ENCODE measurements at regions not wholly inside any gene's neighbourhood (a gene's known extent, or its start where the extent isn't known, plus 50 kb on each side); places are given as distances from the start of the nearest gene placed in this dataset.

DNA sequence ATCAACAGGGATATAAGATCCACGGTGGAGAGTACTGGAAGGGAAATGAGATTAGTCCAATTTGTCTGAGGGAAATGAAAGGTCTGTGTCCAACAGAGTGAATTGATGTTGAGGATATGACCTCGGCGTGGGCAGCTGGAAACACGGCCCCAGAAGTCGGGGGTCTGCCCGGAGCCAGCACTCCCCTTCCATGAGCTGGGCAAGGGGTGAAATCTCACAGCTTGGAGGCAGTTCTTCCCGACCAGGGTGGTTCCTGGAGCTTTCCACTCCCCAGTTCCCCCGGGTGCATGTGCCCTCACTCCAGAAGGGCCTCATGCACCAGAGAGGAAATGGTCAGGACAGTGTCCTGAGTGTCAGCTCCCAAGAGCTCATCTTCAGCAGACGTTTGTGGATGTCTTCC is 264.7 kb upstream of the PPP2R2D start (continued):
- TF ChIP-seq RFX5 (IDR thresholded peaks at IDR 0.05; ENCODE audit: low read depth, low read length) = no peak
- TF ChIP-seq SRF (IDR thresholded peaks at IDR 0.05; ENCODE audit: low read depth in 2 of 2, low read length in 2 of 2) = no peak
- TF ChIP-seq RBBP5 (conservative IDR thresholded peaks at IDR 0.05) = no peak
- TF ChIP-seq STAT1 (conservative IDR thresholded peaks at IDR 0.05) = no peak
- TF ChIP-seq SIN3A (IDR thresholded peaks at IDR 0.05; ENCODE audit: low read depth, low read length) = no peak

DNA sequence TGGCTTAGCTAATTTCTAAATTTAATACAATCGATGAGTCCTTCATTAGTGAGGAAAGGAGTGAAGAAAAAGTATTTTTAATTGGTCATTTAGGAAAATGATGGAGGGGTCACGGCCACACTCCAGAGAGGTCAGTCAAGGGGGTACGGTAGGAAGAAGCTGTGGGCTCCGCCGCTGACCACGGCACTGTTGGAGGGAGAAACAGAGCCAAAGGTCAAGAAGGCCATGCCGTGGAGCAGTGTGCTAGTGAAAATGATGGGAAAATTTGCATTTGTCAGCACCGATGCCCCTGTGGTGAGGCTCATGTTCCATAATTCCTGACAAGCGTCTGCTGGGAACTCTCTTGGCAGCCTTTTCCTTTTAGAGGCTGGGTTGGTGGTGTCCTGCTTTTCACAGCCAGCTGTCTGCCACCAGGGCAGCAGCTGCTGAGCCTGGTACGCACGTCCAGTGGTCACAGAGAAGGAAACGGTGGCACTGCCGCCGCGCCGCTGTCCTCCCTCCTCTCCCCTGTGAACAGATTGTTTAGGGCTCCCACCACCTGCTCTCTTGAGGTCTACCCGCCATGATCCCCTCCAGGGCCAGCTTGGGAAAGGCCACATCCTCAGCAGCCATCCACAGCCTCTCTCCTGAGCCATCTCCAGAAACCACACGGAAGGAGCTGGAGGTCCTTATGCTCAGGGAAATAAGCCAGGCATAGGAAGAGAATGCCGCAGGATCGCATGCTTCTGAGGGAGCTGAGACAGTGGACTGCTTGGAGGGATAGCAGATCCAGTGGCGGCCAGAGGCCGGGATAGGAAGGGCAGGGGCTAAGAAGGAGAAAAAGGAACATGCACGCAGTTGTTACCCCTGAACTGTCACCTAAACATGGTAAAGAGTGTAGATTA is 263.7 kb upstream of the PPP2R2D start:
- ChIA-PET POLR2A (interaction anchor here (0.7 kb wide), 1 partner anchor 115 kb away, joined by 3 read pairs; no protein-coding TSS in a partner anchor), SMC1A (ENCODE audit: uncharacterized antibody, unreplicated experiment) (no interaction called here)
- TF ChIP-seq LARP7 (IDR thresholded peaks at IDR 0.05) = no peak
- TF ChIP-seq, protein P1, sequence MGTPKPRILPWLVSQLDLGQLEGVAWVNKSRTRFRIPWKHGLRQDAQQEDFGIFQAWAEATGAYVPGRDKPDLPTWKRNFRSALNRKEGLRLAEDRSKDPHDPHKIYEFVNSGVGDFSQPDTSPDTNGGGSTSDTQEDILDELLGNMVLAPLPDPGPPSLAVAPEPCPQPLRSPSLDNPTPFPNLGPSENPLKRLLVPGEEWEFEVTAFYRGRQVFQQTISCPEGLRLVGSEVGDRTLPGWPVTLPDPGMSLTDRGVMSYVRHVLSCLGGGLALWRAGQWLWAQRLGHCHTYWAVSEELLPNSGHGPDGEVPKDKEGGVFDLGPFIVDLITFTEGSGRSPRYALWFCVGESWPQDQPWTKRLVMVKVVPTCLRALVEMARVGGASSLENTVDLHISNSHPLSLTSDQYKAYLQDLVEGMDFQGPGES (IDR thresholded peaks at IDR 0.05) = no peak
- no peak for TF ChIP-seq USF2 (IDR thresholded peaks at IDR 0.05; ENCODE audit: borderline replicate concordance, low read depth, low read length)
- no peak for TF ChIP-seq CUX1 (IDR thresholded peaks at IDR 0.05; ENCODE audit: insufficient replicate concordance, low read depth, low read length)
- TF ChIP-seq NFYA (IDR thresholded peaks at IDR 0.05; ENCODE audit: borderline replicate concordance, low read depth, low read length) = no peak
- no peak for TF ChIP-seq PAX8 (IDR thresholded peaks at IDR 0.05)
- no peak for TF ChIP-seq IKZF2 (IDR thresholded peaks at IDR 0.05)

More for the DNA sequence above, 263.7 kb upstream of the PPP2R2D start:
- H3K9ac ChIP-seq (ENCODE audit: control insufficient read depth, insufficient read depth, low read length) = no peak overlapping the region
- BruUV-seq (replicated peaks) = no TSS peak
- no peak overlapping the region for H3K27ac ChIP-seq (ENCODE audit: control insufficient read depth, insufficient read depth)
- H4K20me1 ChIP-seq (ENCODE audit: control insufficient read depth, insufficient read depth) = no peaks in the 10 kb centered on the region
- DNase-seq (ENCODE audit: low read depth, low spot score) = no peak
- in situ Hi-C loops (cut with MboI) (no loop called here), intact Hi-C loops (cut with micrococcal nuclease; ENCODE audit: unreplicated experiment) (no loop called here)
- no peak overlapping the region for H2AFZ ChIP-seq (ENCODE audit: control insufficient read depth, low read depth, low read length)
- FAIRE-seq = no peak
- H3K4me3 ChIP-seq = no peak overlapping the region
- no peaks in the 10 kb centered on the region for H3K27me3 ChIP-seq (replicated peaks in 1 of 2; ENCODE audit: control insufficient read depth in 2 of 2, insufficient read depth in 2 of 2, low read length in 1 of 2)
- ChIA-PET CTCF (no interaction called here), RAD21 (ENCODE audit: unreplicated experiment) (no interaction called here)
- WGBS (ENCODE audit: insufficient coverage, insufficient replicate concordance, low lambda C conversion rate, missing lambda C conversion rate) = 50% methylated on average over 23 of the region's 23 CpGs
- H3K36me3 ChIP-seq (ENCODE audit: control insufficient read depth in 2 of 2, insufficient read depth in 2 of 2, low read length in 1 of 2) = no peaks in the 10 kb centered on the region
- H3K4me1 ChIP-seq (ENCODE audit: control insufficient read depth, insufficient read depth, low read length) = peaks cover 16% of the 10 kb centered on the region
- ATAC-seq = no peak
- no peaks in the 10 kb centered on the region for H3K79me2 ChIP-seq (ENCODE audit: control insufficient read depth, insufficient read depth, low read length)
- H3K4me2 ChIP-seq (ENCODE audit: control insufficient read depth, insufficient read depth) = no peak overlapping the region
- H3K9me3 ChIP-seq (replicated peaks; ENCODE audit: control insufficient read depth, insufficient read depth, low read length) = peaks cover 11% of the 10 kb centered on the region
